Stimulated activated CD4-positive, alpha-beta T cell treated with anti-CD3 and anti-CD28 coated beads, Interleukin-12 subunit alpha, Interleukin-12 subunit beta, amount 100 ng/mL, for 48 hours (primary cell): ENCODE measurements at regions not wholly inside any gene's neighbourhood (a gene's known extent, or its start where the extent isn't known, plus 50 kb on each side); places are given as distances from the start of the nearest gene placed in this dataset.
"Not testable (repeated sequence)": the region's sequence is repeated elsewhere in the genome, so short reads cannot be mapped to it uniquely, and the experiment has no call there.

Experiments
- DNase-seq, 3 donors: peaks; one replicate each; pipeline ENCODE4 v3.0.0-alpha.2; 2020; ENCODE audit warnings: low read depth in 2 of 3, low spot score in 1 of 3

GRCh38 chr20:12434672-12435071 is 517.0 kb downstream of the BTBD3 start:
- DNase-seq: no peak

DNA sequence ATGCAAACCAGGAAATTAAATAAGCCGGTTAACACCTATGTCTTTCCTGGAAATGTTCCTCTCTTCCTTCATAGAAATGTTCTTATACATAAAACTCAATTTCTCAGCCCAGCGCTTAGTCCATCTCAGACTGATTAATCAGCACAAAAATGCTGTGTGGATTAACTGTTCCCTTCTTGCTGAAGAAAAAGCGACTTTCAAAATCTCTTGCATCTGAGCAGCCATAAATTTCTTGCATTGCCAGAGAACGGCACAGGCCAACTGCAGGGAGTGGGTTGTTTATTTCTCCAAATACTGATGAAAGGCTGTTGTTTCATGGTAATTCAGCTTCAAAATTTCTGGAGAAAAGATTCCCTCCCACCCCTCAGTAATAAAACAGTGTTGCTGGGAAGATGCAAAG is 517.6 kb downstream of the BTBD3 start:
- no peak for DNase-seq

GRCh38 chr20:12453711-12454110 is 536.0 kb downstream of the BTBD3 start:
- no peak for DNase-seq

DNA sequence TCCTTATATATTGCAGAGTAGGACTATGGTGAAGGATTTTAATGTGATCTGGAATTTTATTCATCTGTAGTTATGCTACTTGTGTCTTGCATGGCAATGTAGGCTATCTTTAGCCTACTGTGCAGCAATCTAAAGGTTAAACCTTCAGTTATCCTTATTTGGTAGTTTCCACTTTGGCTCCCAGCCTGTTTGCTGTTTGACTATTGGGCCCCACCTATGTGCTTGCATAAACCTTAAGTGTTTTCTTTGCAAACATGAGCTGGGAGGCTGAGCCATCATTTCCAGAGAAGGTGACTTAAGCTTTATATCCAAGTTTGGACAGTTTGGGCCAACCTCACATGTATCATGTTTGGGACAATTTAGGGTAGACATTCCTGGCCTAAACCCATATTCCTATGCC is 537.5 kb downstream of the BTBD3 start:
- DNase-seq: no peak

- DNase-seq: no peak
Measured at GRCh38 chr20:12458241-12458640, 540.5 kb downstream of the BTBD3 start.

DNA sequence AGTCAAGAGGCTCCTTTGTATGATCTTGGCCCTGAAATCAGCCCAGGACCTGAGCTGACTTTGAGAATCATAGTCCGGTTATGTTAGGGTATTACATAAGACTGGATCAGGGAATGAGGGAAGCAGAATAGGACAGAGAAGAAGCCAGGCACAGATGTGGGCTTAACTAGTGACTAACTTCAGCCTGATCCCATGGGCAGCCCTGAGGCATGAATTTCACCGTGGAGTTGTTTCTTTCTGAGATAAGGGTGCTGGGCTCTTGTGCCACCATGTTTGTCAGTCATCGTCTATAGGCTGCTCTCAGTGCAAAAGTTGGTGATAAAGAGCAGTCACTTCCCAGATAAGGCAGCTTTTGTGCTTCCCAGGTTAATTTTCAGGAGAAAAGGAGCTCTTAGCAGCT is 544.7 kb upstream of the SPTLC3 start:
- DNase-seq: no peak

GRCh38 chr20:12466915-12467314 is 541.9 kb upstream of the SPTLC3 start:
- no peak for DNase-seq

GRCh38 chr20:12467758-12468157 is 541.0 kb upstream of the SPTLC3 start:
- no peak for DNase-seq

GRCh38 chr20:12482661-12483060 is 526.1 kb upstream of the SPTLC3 start:
- DNase-seq: no peak

GRCh38 chr20:12502443-12502842 is 506.3 kb upstream of the SPTLC3 start:
- DNase-seq: no peak

DNA sequence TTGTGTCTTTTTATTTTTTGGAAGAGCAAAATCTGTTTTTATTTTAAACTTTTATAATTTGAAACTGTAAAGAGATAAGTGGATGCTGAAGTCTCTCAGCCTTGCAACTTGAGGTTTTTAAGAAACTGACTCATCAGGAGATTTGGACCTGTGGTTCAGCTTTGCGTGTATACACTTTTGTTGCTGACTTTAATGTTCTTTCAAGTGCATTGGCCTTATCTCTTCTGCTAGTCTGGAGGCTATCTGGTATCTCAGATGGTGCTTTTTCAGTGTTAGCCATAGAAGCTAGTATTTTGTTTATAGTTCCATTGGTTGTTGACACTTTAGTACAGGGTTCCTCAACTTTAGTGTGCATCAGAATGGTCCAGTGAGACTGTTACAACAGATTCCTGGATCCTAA is 504.0 kb upstream of the SPTLC3 start:
- no peak for DNase-seq

GRCh38 chr20:12511499-12511898 is 497.3 kb upstream of the SPTLC3 start:
- DNase-seq: no peak

- DNase-seq: no peak
Measured at GRCh38 chr20:12512755-12513154, 496.0 kb upstream of the SPTLC3 start.

GRCh38 chr20:12528104-12528503 is 480.7 kb upstream of the SPTLC3 start:
- DNase-seq: no peak

- DNase-seq: no peak
Measured at GRCh38 chr20:12528591-12529041, 480.2 kb upstream of the SPTLC3 start.

- DNase-seq: no peak
Measured at GRCh38 chr20:12531626-12532025, 477.1 kb upstream of the SPTLC3 start.

GRCh38 chr20:12535316-12535715 is 473.5 kb upstream of the SPTLC3 start:
- no peak for DNase-seq

- DNase-seq: no peak
Measured at GRCh38 chr20:12535770-12536169, 473.0 kb upstream of the SPTLC3 start.

GRCh38 chr20:12554426-12554825 is 454.3 kb upstream of the SPTLC3 start:
- no peak for DNase-seq

- DNase-seq: no peak
Measured at GRCh38 chr20:12555369-12555768, 453.4 kb upstream of the SPTLC3 start.

GRCh38 chr20:12555849-12556248 is 452.9 kb upstream of the SPTLC3 start:
- DNase-seq: not testable (repeated sequence)

GRCh38 chr20:12557224-12557623 is 451.5 kb upstream of the SPTLC3 start:
- no peak for DNase-seq

GRCh38 chr20:12564979-12565378 is 443.8 kb upstream of the SPTLC3 start:
- no peak for DNase-seq

- DNase-seq: no peak
Measured at GRCh38 chr20:12566596-12566995, 442.2 kb upstream of the SPTLC3 start.
